CD14-positive monocyte (primary cell): ENCODE measurements at regions not wholly inside any gene's neighbourhood (a gene's known extent, or its start where the extent isn't known, plus 50 kb on each side); places are given as distances from the start of the nearest gene placed in this dataset.

Experiments used
- DNase-seq, 3 donors: peaks; one replicate each; pipeline ENCODE4 v3.0.0-alpha.2; 2011 to 2022
- H2AFZ ChIP-seq: 2 replicates; pipeline ENCODE4 v1.6.0; 2012; ENCODE audit warnings: mild to moderate bottlenecking, low read depth, low read length, inconsistent platforms; ENCODE audit not compliant: insufficient read depth, poor library complexity, severe bottlenecking
- H3K27ac ChIP-seq, 2 donors: 1 replicate in 1 of 2; 2 replicates in 1 of 2; pipeline ENCODE4 v1.5.1; 2012 to 2013; ENCODE audit warnings: low read length in 2 of 2, control low read depth in 1 of 2, inconsistent platforms in 1 of 2, low read depth in 1 of 2, mild to moderate bottlenecking in 1 of 2
- H3K27me3 ChIP-seq, 2 donors: one replicate each; pipeline versions ENCODE4 v1.6.0 to v1.6.1; 2011 to 2013; ENCODE audit warnings: low read length in 2 of 2; ENCODE audit not compliant: control insufficient read depth in 2 of 2, insufficient read depth in 2 of 2
- H3K36me3 ChIP-seq, 2 donors: replicated peaks in 1 of 2; 1 replicate in 1 of 2; 2 replicates in 1 of 2; pipeline versions ENCODE4 v1.5.1 to v1.6.1; 2012 to 2013; ENCODE audit warnings: low read length in 2 of 2, control low read depth in 1 of 2, inconsistent platforms in 1 of 2, mild to moderate bottlenecking in 1 of 2; ENCODE audit not compliant: insufficient read depth in 2 of 2, control insufficient read depth in 1 of 2
- H3K4me1 ChIP-seq, 2 donors: 1 replicate in 1 of 2; 2 replicates in 1 of 2; pipeline versions ENCODE4 v1.5.1 to v1.6.1; 2012 to 2013; ENCODE audit warnings: low read length in 2 of 2, control low read depth in 1 of 2, inconsistent platforms in 1 of 2, mild to moderate bottlenecking in 1 of 2, moderate library complexity in 1 of 2; ENCODE audit not compliant: insufficient read depth in 2 of 2, control insufficient read depth in 1 of 2
- H3K4me2 ChIP-seq: replicated peaks from 2 replicates; pipeline ENCODE3; 2012; ENCODE audit warnings: low read length, moderate library complexity, mild to moderate bottlenecking; ENCODE audit not compliant: poor library complexity, severe bottlenecking; ENCODE audit errors: extremely low read depth
- H3K4me3 ChIP-seq, 3 experiments: fragments of 200-600 bp in 1 of 3; sonication (generic) in 1 of 3; replicated peaks in 1 of 3; 1 replicate in 2 of 3; 2 replicates in 1 of 3; pipeline ENCODE4 v1.5.1; 2011 to 2013; ENCODE audit warnings: low read length in 3 of 3, mild to moderate bottlenecking in 3 of 3, control low read depth in 2 of 3, low read depth in 2 of 3, inconsistent platforms in 1 of 3, moderate library complexity in 1 of 3
- H3K79me2 ChIP-seq: 2 replicates; pipeline ENCODE4 v1.6.0; 2012; ENCODE audit warnings: mild to moderate bottlenecking, control low read depth, inconsistent platforms, low read length, moderate library complexity; ENCODE audit not compliant: insufficient read depth
- H3K9ac ChIP-seq: 2 replicates; pipeline ENCODE4 v1.6.0; 2017; ENCODE audit warnings: low read length, mild to moderate bottlenecking; ENCODE audit not compliant: insufficient read depth, poor library complexity, severe bottlenecking
- H3K9me3 ChIP-seq, 2 donors: replicated peaks in 1 of 2; 1 replicate in 1 of 2; 2 replicates in 1 of 2; pipeline versions ENCODE4 v1.5.1 to v1.6.1; 2012 to 2013; ENCODE audit warnings: low read length in 2 of 2, control low read depth in 1 of 2; ENCODE audit not compliant: control insufficient read depth in 1 of 2, insufficient read depth in 1 of 2
- H4K20me1 ChIP-seq: 2 replicates; pipeline ENCODE4 v1.6.0; 2012; ENCODE audit warnings: mild to moderate bottlenecking, low read length, control low read depth, moderate library complexity; ENCODE audit not compliant: insufficient read depth
- H3K27ac Mint-ChIP-seq, 7 donors: one replicate each; pipeline ENCODE4 v1.8.0; 2020; ENCODE audit warnings: mild to moderate bottlenecking in 7 of 7, mixed read lengths in 7 of 7, moderate library complexity in 6 of 7, inconsistent platforms in 2 of 7
- H3K27me3 Mint-ChIP-seq, 3 donors: one replicate each; pipeline ENCODE4 v1.8.0; 2021 to 2022; ENCODE audit warnings: low read depth in 3 of 3, mild to moderate bottlenecking in 3 of 3, mixed read lengths in 3 of 3, moderate library complexity in 3 of 3, inconsistent platforms in 1 of 3
- H3K36me3 Mint-ChIP-seq, 2 donors: one replicate each; pipeline ENCODE4 v1.8.0; 2020; ENCODE audit warnings: mixed read lengths in 2 of 2, inconsistent platforms in 1 of 2, mild to moderate bottlenecking in 1 of 2
- H3K4me1 Mint-ChIP-seq: one replicate; pipeline ENCODE4 v1.8.0; 2020; ENCODE audit warnings: mild to moderate bottlenecking, mixed read lengths
- H3K4me3 Mint-ChIP-seq, 2 donors: one replicate each; pipeline ENCODE4 v1.8.0; 2020; ENCODE audit warnings: mild to moderate bottlenecking in 2 of 2, mixed read lengths in 2 of 2, moderate library complexity in 1 of 2
- H3K9me3 Mint-ChIP-seq, 7 donors: one replicate each; pipeline ENCODE4 v1.8.0; 2020 to 2022; ENCODE audit warnings: mixed read lengths in 7 of 7, mild to moderate bottlenecking in 6 of 7, moderate library complexity in 6 of 7, inconsistent platforms in 2 of 7
- WGBS: methylation state at CpG from one replicate; pipeline ENCODE4 v1.1.5; 2013; ENCODE audit warnings: missing lambda C conversion rate; ENCODE audit not compliant: insufficient coverage; 5-methylcytosine and 5-hydroxymethylcytosine counted together
- intact Hi-C, 2 donors: fragments of 100-400 bp; cut with micrococcal nuclease; formaldehyde crosslinking; loops; one replicate each; pipeline versions ENCODE4 v1.15.0 to v1.15.1; 2023
- TF ChIP-seq, protein P1 (sequence below): fragments of 200-600 bp; IDR thresholded peaks from one replicate; pipeline ENCODE4 v1.8.0; 2022; ENCODE audit warnings: antibody characterized with exemption, mild to moderate bottlenecking

DNA sequence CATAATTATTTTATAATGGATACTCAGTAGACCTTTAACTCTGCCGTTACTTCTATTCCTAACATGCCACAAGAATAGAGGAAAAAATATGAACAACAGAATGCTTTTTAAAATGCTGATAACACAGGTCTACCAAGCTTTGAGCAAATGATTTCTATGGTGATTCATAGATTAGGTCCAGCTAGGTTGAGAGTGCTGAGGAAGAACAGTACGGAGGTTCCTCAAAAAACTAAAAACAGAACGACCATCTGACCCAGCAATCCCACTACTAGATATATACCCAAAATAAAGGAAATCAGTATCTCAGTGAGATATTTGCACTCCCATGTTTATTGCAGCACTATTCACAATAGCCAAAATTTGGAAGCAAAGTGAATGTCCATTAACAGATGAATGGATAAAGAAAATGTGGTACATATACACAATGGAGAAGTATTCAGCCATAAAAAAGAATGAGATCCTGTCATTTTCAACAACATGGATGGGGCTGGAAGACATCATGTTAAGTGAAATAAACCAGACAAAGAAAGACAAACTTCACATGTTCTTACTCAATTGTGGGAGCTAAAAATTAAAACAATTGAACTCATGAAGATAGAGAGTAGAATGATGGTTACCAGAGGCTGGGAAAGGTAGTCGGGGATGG lies 111.6 kb upstream of the SERTAD2 start:
- peaks cover 0 to 7% (median 2%) of the 10 kb centered on the region in 3 donors for H3K27me3 Mint-ChIP-seq
- no peak overlapping the region for H2AFZ ChIP-seq
- TF ChIP-seq, protein P1, sequence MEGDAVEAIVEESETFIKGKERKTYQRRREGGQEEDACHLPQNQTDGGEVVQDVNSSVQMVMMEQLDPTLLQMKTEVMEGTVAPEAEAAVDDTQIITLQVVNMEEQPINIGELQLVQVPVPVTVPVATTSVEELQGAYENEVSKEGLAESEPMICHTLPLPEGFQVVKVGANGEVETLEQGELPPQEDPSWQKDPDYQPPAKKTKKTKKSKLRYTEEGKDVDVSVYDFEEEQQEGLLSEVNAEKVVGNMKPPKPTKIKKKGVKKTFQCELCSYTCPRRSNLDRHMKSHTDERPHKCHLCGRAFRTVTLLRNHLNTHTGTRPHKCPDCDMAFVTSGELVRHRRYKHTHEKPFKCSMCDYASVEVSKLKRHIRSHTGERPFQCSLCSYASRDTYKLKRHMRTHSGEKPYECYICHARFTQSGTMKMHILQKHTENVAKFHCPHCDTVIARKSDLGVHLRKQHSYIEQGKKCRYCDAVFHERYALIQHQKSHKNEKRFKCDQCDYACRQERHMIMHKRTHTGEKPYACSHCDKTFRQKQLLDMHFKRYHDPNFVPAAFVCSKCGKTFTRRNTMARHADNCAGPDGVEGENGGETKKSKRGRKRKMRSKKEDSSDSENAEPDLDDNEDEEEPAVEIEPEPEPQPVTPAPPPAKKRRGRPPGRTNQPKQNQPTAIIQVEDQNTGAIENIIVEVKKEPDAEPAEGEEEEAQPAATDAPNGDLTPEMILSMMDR, result no peak
- H3K4me3 Mint-ChIP-seq, result no peak overlapping the region
- H3K4me2 ChIP-seq, result no peak overlapping the region
- no peaks in the 10 kb centered on the region for H3K36me3 Mint-ChIP-seq
- peak overlapping the region in 2 of 7 donors; percentile 53 to 83 for H3K27ac Mint-ChIP-seq
- H3K27ac ChIP-seq, result no peak overlapping the region
- no peaks in the 10 kb centered on the region for H3K9me3 ChIP-seq
- no peaks in the 10 kb centered on the region for H3K9me3 Mint-ChIP-seq
- peaks cover 41% of the 10 kb centered on the region for H3K4me1 Mint-ChIP-seq
- peak in 2 of 3 donors; percentile 34 to 52 for DNase-seq
- no peaks in the 10 kb centered on the region for H4K20me1 ChIP-seq
- no CpG with 5 or more reads among the region's 4 CpGs for WGBS
- H3K9ac ChIP-seq, result no peak overlapping the region
- intact Hi-C loops, result loop anchor here (5.0 kb wide), 2 partner anchors 67 to 102 kb away; no protein-coding TSS in a partner anchor
- H3K4me1 ChIP-seq, result peaks cover 26 to 33% of the 10 kb centered on the region in 2 donors
- H3K4me3 ChIP-seq, result no peak overlapping the region
- no peaks in the 10 kb centered on the region for H3K27me3 ChIP-seq
- no peaks in the 10 kb centered on the region for H3K79me2 ChIP-seq
- H3K36me3 ChIP-seq, result no peaks in the 10 kb centered on the region

DNA sequence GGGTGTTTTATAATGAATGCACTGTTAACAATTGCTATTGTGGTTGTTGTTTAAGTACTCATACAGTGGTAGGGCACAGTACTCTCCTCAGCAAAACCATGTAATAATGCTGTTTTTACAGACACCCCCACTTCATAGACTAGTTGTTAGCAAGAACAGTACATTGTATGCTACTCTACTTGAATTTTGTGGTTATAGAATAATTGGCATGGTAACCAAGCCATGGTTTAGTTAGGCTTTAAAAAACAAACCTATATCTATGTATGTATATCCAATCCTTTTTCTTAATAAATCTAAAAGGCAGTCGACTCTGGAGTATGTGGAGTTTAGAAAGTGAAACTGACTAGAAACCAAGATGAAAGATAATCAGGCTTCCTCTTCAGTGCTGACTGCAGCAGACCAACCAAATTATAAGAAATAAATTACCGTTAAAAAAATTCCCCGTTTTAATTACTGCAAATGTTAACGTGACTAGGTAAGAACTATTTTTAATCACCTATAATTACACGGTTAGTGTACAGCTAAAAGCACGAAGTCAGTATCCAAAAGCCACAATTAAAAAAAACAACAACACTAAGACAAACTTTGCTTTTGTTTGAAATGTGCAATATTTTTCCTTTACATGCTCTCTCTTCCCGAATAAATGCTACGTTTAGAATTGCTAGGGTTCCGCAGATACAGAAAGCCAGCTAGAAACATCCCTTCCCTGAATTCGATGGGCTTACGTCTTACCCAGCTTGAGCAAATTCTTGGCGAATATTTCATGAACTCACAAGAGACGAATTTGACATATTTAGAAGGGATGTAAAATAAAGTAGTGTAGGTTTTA lies 113.3 kb upstream of the SERTAD2 start:
- no peaks in the 10 kb centered on the region for H3K9me3 ChIP-seq
- H3K4me2 ChIP-seq, result peak overlapping the region; percentile 89
- WGBS, result no CpG with 5 or more reads among the region's 13 CpGs
- TF ChIP-seq, protein P1, result no peak
- H2AFZ ChIP-seq, result peak overlapping the region; percentile 85
- H3K36me3 ChIP-seq, result no peaks in the 10 kb centered on the region
- peak overlapping the region; percentile 92 to 98 (median 96) for H3K27ac Mint-ChIP-seq
- no peaks in the 10 kb centered on the region for H4K20me1 ChIP-seq
- peaks cover 41% of the 10 kb centered on the region for H3K4me1 Mint-ChIP-seq
- peak overlapping the region; percentile 87 to 92 for H3K4me3 Mint-ChIP-seq
- peak in 2 of 3 donors; percentile 52 to 53 for DNase-seq
- peaks cover 0 to 10% (median 2%) of the 10 kb centered on the region in 3 donors for H3K27me3 Mint-ChIP-seq
- H3K36me3 Mint-ChIP-seq, result no peaks in the 10 kb centered on the region
- H3K4me3 ChIP-seq, result peak overlapping the region; percentile 53 to 86 (median 77)
- H3K9ac ChIP-seq, result peak overlapping the region; percentile 95
- H3K27ac ChIP-seq, result peak overlapping the region; percentile 73 to 89
- peaks cover 26 to 33% of the 10 kb centered on the region in 2 donors for H3K4me1 ChIP-seq
- peaks cover 0 to 5% (median 0%) of the 10 kb centered on the region in 7 donors for H3K9me3 Mint-ChIP-seq
- intact Hi-C loops, result loop anchor here (1.0 to 5.0 kb wide), 3 partner anchors 16 to 100 kb away; no protein-coding TSS in a partner anchor
- H3K27me3 ChIP-seq, result no peaks in the 10 kb centered on the region
- no peaks in the 10 kb centered on the region for H3K79me2 ChIP-seq
